ENCODE measurements at regions not wholly inside any gene's neighbourhood (a gene's known extent, or its start where the extent isn't known, plus 50 kb on each side); places are given as distances from the start of the nearest gene placed in this dataset.

DNA sequence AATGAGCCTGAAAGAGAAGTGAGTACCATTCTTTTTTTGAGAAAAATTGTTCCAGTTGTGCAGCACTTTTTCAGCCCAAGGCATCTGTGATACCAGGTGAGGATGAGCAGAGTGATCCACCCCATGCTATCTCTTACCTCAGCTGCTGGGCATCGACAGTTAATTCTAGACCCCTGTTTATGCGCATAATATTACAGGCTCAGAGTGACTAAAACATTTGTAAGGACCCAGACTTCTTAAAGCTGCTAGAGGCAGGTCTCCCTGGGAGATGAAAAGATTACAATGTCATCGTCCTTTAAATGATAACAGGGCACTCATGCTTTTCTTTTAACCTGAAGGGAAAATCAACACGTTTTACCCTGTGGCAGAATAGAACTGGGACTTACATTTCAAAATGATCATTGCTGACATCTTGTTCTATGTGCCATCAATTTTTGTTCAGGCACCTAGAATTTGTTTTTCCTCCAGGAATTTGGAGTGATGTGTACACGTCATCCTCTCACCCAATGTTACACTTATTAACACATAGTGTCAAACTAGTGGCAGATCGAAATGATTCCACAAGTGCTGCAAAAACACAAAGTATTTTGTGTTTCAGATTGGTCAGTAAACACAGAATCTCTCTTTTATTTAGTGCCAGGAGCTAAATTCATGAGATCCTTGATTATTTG lies 684.6 kb downstream of the UTRN start:
- ATAC-seq (no peak), DNase-seq (ENCODE audit: low spot score) (no peak)
- Mint-ChIP-seq H3K27me3 (ENCODE audit: insufficient read depth, low read depth, poor library complexity) (no peaks in the 10 kb centered on the region), H3K27ac (no peak overlapping the region), H3K4me1 (peaks cover 5% of the 10 kb centered on the region; the same call in 2 of the 3 replicates), H3K9me3 (no peaks in the 10 kb centered on the region; the same call in 1 of the 3 replicates), H3K36me3 (ENCODE audit: low read depth) (no peaks in the 10 kb centered on the region), H3K4me3 (no peak overlapping the region)
- Histone ChIP-seq H4K20me1 (replicated peaks; ENCODE audit: insufficient read depth) (no peaks in the 10 kb centered on the region), H3K36me3 (ENCODE audit: insufficient read depth) (no peaks in the 10 kb centered on the region), H3K9me2 (ENCODE audit: insufficient read depth) (no peaks in the 10 kb centered on the region), H2AFZ (no peak overlapping the region), H3K27ac (ENCODE audit: low read depth) (no peak overlapping the region), H3K4me3 (no peak overlapping the region), H3K4me1 (ENCODE audit: insufficient read depth) (no peaks in the 10 kb centered on the region), H3K79me2 (replicated peaks; ENCODE audit: insufficient read depth) (no peaks in the 10 kb centered on the region), H3K27me3 (ENCODE audit: insufficient read depth) (no peaks in the 10 kb centered on the region), H3F3A (replicated peaks; ENCODE audit: low read depth) (no peaks in the 10 kb centered on the region), H3K4me2 (no peak overlapping the region)
- TF ChIP-seq NANOG (IDR thresholded peaks at IDR 0.05; ENCODE audit: borderline replicate concordance) (no peak), CREB1 (CRISPR knock-in tag; IDR thresholded peaks at IDR 0.05; ENCODE audit: low read depth) (no peak), EZH2phosphoT487 (IDR thresholded peaks at IDR 0.05; ENCODE audit: unreplicated experiment) (no peak), JUNB (IDR thresholded peaks at IDR 0.05; ENCODE audit: unreplicated experiment) (no peak), EZH2 (IDR thresholded peaks at IDR 0.05; ENCODE audit: low read depth, unreplicated experiment) (no peak), ZNF114 (CRISPR knock-in tag; IDR thresholded peaks at IDR 0.05) (no peak), ZNF331 (CRISPR knock-in tag; IDR thresholded peaks at IDR 0.05; ENCODE audit: low read depth) (no peak), STAT1 (IDR thresholded peaks at IDR 0.05; ENCODE audit: unreplicated experiment) (no peak), POLR2AphosphoS5 (IDR thresholded peaks at IDR 0.05; ENCODE audit: low read depth) (no peak)
- TF ChIP-seq, protein P1, sequence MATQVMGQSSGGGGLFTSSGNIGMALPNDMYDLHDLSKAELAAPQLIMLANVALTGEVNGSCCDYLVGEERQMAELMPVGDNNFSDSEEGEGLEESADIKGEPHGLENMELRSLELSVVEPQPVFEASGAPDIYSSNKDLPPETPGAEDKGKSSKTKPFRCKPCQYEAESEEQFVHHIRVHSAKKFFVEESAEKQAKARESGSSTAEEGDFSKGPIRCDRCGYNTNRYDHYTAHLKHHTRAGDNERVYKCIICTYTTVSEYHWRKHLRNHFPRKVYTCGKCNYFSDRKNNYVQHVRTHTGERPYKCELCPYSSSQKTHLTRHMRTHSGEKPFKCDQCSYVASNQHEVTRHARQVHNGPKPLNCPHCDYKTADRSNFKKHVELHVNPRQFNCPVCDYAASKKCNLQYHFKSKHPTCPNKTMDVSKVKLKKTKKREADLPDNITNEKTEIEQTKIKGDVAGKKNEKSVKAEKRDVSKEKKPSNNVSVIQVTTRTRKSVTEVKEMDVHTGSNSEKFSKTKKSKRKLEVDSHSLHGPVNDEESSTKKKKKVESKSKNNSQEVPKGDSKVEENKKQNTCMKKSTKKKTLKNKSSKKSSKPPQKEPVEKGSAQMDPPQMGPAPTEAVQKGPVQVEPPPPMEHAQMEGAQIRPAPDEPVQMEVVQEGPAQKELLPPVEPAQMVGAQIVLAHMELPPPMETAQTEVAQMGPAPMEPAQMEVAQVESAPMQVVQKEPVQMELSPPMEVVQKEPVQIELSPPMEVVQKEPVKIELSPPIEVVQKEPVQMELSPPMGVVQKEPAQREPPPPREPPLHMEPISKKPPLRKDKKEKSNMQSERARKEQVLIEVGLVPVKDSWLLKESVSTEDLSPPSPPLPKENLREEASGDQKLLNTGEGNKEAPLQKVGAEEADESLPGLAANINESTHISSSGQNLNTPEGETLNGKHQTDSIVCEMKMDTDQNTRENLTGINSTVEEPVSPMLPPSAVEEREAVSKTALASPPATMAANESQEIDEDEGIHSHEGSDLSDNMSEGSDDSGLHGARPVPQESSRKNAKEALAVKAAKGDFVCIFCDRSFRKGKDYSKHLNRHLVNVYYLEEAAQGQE (IDR thresholded peaks at IDR 0.05; ENCODE audit: unreplicated experiment), result no peak
- TF ChIP-seq, protein P2, sequence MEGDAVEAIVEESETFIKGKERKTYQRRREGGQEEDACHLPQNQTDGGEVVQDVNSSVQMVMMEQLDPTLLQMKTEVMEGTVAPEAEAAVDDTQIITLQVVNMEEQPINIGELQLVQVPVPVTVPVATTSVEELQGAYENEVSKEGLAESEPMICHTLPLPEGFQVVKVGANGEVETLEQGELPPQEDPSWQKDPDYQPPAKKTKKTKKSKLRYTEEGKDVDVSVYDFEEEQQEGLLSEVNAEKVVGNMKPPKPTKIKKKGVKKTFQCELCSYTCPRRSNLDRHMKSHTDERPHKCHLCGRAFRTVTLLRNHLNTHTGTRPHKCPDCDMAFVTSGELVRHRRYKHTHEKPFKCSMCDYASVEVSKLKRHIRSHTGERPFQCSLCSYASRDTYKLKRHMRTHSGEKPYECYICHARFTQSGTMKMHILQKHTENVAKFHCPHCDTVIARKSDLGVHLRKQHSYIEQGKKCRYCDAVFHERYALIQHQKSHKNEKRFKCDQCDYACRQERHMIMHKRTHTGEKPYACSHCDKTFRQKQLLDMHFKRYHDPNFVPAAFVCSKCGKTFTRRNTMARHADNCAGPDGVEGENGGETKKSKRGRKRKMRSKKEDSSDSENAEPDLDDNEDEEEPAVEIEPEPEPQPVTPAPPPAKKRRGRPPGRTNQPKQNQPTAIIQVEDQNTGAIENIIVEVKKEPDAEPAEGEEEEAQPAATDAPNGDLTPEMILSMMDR (conservative IDR thresholded peaks at IDR 0.05; ENCODE audit: low read depth in 2 of 2), result no peak
- TF ChIP-seq, protein P3, sequence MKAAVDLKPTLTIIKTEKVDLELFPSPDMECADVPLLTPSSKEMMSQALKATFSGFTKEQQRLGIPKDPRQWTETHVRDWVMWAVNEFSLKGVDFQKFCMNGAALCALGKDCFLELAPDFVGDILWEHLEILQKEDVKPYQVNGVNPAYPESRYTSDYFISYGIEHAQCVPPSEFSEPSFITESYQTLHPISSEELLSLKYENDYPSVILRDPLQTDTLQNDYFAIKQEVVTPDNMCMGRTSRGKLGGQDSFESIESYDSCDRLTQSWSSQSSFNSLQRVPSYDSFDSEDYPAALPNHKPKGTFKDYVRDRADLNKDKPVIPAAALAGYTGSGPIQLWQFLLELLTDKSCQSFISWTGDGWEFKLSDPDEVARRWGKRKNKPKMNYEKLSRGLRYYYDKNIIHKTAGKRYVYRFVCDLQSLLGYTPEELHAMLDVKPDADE (IDR thresholded peaks at IDR 0.05), result no peak
- TF ChIP-seq, protein P4, sequence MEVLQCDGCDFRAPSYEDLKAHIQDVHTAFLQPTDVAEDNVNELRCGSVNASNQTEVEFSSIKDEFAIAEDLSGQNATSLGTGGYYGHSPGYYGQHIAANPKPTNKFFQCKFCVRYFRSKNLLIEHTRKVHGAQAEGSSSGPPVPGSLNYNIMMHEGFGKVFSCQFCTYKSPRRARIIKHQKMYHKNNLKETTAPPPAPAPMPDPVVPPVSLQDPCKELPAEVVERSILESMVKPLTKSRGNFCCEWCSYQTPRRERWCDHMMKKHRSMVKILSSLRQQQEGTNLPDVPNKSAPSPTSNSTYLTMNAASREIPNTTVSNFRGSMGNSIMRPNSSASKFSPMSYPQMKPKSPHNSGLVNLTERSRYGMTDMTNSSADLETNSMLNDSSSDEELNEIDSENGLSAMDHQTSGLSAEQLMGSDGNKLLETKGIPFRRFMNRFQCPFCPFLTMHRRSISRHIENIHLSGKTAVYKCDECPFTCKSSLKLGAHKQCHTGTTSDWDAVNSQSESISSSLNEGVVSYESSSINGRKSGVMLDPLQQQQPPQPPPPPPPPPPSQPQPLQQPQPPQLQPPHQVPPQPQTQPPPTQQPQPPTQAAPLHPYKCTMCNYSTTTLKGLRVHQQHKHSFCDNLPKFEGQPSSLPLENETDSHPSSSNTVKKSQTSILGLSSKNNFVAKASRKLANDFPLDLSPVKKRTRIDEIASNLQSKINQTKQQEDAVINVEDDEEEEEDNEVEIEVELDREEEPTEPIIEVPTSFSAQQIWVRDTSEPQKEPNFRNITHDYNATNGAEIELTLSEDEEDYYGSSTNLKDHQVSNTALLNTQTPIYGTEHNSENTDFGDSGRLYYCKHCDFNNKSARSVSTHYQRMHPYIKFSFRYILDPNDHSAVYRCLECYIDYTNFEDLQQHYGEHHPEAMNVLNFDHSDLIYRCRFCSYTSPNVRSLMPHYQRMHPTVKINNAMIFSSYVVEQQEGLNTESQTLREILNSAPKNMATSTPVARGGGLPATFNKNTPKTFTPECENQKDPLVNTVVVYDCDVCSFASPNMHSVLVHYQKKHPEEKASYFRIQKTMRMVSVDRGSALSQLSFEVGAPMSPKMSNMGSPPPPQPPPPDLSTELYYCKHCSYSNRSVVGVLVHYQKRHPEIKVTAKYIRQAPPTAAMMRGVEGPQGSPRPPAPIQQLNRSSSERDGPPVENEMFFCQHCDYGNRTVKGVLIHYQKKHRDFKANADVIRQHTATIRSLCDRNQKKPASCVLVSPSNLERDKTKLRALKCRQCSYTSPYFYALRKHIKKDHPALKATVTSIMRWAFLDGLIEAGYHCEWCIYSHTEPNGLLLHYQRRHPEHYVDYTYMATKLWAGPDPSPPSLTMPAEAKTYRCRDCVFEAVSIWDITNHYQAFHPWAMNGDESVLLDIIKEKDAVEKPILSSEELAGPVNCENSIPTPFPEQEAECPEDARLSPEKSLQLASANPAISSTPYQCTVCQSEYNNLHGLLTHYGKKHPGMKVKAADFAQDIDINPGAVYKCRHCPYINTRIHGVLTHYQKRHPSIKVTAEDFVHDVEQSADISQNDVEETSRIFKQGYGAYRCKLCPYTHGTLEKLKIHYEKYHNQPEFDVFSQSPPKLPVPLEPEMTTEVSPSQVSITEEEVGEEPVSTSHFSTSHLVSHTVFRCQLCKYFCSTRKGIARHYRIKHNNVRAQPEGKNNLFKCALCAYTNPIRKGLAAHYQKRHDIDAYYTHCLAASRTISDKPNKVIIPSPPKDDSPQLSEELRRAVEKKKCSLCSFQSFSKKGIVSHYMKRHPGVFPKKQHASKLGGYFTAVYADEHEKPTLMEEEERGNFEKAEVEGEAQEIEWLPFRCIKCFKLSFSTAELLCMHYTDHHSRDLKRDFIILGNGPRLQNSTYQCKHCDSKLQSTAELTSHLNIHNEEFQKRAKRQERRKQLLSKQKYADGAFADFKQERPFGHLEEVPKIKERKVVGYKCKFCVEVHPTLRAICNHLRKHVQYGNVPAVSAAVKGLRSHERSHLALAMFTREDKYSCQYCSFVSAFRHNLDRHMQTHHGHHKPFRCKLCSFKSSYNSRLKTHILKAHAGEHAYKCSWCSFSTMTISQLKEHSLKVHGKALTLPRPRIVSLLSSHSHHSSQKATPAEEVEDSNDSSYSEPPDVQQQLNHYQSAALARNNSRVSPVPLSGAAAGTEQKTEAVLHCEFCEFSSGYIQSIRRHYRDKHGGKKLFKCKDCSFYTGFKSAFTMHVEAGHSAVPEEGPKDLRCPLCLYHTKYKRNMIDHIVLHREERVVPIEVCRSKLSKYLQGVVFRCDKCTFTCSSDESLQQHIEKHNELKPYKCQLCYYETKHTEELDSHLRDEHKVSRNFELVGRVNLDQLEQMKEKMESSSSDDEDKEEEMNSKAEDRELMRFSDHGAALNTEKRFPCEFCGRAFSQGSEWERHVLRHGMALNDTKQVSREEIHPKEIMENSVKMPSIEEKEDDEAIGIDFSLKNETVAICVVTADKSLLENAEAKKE (CRISPR knock-in tag; IDR thresholded peaks at IDR 0.05), result no peak

Data from GM23338 (cell line).